ENCODE measurements at regions not wholly inside any gene's neighbourhood (a gene's known extent, or its start where the extent isn't known, plus 50 kb on each side); places are given as distances from the start of the nearest gene placed in this dataset.

DNA sequence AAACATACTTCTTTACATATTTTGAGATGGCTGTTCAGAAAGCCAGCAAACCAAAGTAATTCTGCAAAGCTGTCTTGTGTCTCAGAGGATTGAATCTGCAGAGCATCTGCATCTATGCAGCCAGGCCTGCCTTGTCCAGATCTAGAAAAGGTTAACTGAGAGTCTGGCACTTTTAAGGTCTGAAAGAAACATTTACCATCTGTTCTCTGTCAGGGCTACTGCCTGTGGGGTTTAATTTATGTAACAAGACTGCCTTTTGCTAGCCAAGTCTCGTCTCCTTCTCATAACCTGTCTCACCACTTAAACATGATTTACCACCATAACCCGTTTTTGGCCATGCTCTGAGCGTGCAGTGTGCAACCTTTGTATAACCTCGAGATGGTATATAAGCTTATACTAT, 194.2 kb downstream of the SYT10 start:
- Histone ChIP-seq H4K20me1 (ENCODE audit: insufficient read depth, low read length) (no peaks in the 10 kb centered on the region), H3K4me3 (ENCODE audit: low read depth, low read length, poor library complexity, severe bottlenecking) (no peak overlapping the region), H3K4me1 (ENCODE audit: insufficient read depth, low read length, poor library complexity, severe bottlenecking) (no peaks in the 10 kb centered on the region), H3K27ac (ENCODE audit: low read depth, low read length, poor library complexity, severe bottlenecking) (no peak overlapping the region), H3K79me2 (ENCODE audit: insufficient read depth, low read depth, low read length) (no peaks in the 10 kb centered on the region), H3K9me2 (ENCODE audit: insufficient read depth, low read length) (no peaks in the 10 kb centered on the region), H2AFZ (ENCODE audit: low read length) (no peak overlapping the region), H3K4me2 (ENCODE audit: low read length) (no peak overlapping the region), H3K9me3 (ENCODE audit: low read length) (no peaks in the 10 kb centered on the region), H3K36me3 (ENCODE audit: insufficient read depth, low read length) (no peaks in the 10 kb centered on the region)
- no TSS peak for BruUV-seq (replicated peaks)
- TF ChIP-seq, protein P1, sequence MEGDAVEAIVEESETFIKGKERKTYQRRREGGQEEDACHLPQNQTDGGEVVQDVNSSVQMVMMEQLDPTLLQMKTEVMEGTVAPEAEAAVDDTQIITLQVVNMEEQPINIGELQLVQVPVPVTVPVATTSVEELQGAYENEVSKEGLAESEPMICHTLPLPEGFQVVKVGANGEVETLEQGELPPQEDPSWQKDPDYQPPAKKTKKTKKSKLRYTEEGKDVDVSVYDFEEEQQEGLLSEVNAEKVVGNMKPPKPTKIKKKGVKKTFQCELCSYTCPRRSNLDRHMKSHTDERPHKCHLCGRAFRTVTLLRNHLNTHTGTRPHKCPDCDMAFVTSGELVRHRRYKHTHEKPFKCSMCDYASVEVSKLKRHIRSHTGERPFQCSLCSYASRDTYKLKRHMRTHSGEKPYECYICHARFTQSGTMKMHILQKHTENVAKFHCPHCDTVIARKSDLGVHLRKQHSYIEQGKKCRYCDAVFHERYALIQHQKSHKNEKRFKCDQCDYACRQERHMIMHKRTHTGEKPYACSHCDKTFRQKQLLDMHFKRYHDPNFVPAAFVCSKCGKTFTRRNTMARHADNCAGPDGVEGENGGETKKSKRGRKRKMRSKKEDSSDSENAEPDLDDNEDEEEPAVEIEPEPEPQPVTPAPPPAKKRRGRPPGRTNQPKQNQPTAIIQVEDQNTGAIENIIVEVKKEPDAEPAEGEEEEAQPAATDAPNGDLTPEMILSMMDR (conservative IDR thresholded peaks at IDR 0.05; ENCODE audit: low read length) = no peak
- no peak for TF ChIP-seq EZH2phosphoT487 (IDR thresholded peaks at IDR 0.05; ENCODE audit: borderline replicate concordance, low read depth, low read length)
- no peak for DNase-seq (ENCODE audit: low spot score)
- intact Hi-C loops (cut with micrococcal nuclease; ENCODE audit: unreplicated experiment) = no loop called here
- ChIA-PET POLR2A (no interaction called here), CTCF (ENCODE audit: unreplicated experiment) (no interaction called here)

DNA sequence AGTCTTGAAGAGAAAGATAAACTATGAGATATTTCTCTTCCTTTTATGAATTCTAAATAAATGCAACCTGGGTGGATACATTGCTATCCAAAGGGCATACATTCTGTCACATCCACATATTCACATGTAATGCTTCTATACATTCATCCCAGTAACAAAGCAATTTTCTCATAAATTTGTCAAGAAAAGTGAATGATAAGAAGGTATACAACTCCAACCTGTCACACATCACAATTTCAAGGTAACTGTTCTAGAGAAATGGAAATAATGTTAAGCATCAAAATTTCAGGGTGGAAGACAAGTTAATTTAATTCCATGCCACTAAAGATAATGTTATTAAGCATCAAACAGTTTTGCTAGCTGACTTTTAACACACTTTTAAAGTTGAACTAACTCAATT, 212.9 kb downstream of the SYT10 start:
- intact Hi-C loops (cut with micrococcal nuclease; ENCODE audit: unreplicated experiment) = no loop called here
- Histone ChIP-seq H3K9me3 (ENCODE audit: low read length) (no peaks in the 10 kb centered on the region), H3K4me1 (ENCODE audit: insufficient read depth, low read length, poor library complexity, severe bottlenecking) (no peaks in the 10 kb centered on the region), H3K79me2 (ENCODE audit: insufficient read depth, low read depth, low read length) (no peaks in the 10 kb centered on the region), H4K20me1 (ENCODE audit: insufficient read depth, low read length) (no peaks in the 10 kb centered on the region), H2AFZ (ENCODE audit: low read length) (no peak overlapping the region), H3K4me2 (ENCODE audit: low read length) (no peak overlapping the region), H3K36me3 (ENCODE audit: insufficient read depth, low read length) (no peaks in the 10 kb centered on the region), H3K9me2 (ENCODE audit: insufficient read depth, low read length) (no peaks in the 10 kb centered on the region), H3K27ac (ENCODE audit: low read depth, low read length, poor library complexity, severe bottlenecking) (no peak overlapping the region), H3K4me3 (ENCODE audit: low read depth, low read length, poor library complexity, severe bottlenecking) (no peak overlapping the region)
- POLR2A ChIA-PET = no interaction called here
- no peak for DNase-seq (ENCODE audit: low spot score)
- no peak for TF ChIP-seq EZH2phosphoT487 (IDR thresholded peaks at IDR 0.05; ENCODE audit: borderline replicate concordance, low read depth, low read length)
- TF ChIP-seq, protein P1 (conservative IDR thresholded peaks at IDR 0.05; ENCODE audit: low read length) = no peak
- BruUV-seq (replicated peaks) = no TSS peak
- CTCF ChIA-PET (ENCODE audit: unreplicated experiment) = no interaction called here

DNA sequence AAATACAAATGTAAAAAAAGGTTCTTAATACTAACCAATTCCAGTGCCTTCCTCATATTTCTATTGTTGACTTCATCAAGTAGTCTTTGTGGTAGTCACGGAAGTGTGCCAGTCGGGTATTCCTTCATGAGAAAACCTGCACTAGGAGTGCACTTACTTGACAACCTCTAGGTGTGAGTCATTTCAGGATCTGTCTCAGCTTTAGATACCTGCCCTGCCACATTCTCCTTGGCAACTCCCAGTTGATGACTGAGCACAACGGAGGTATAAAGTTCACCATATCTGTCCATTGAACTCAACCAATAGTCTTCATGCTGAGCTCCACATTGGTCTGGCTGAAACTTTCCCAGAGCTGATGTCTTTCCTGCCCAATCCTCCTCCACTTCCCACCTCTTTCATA, 215.7 kb downstream of the SYT10 start:
- TF ChIP-seq, protein P1 (conservative IDR thresholded peaks at IDR 0.05; ENCODE audit: low read length) = no peak
- no peak for TF ChIP-seq EZH2phosphoT487 (IDR thresholded peaks at IDR 0.05; ENCODE audit: borderline replicate concordance, low read depth, low read length)
- CTCF ChIA-PET (ENCODE audit: unreplicated experiment) = no interaction called here
- Histone ChIP-seq H4K20me1 (ENCODE audit: insufficient read depth, low read length) (no peaks in the 10 kb centered on the region), H3K9me3 (ENCODE audit: low read length) (no peaks in the 10 kb centered on the region), H2AFZ (ENCODE audit: low read length) (no peak overlapping the region), H3K4me2 (ENCODE audit: low read length) (no peak overlapping the region), H3K4me3 (ENCODE audit: low read depth, low read length, poor library complexity, severe bottlenecking) (no peak overlapping the region), H3K4me1 (ENCODE audit: insufficient read depth, low read length, poor library complexity, severe bottlenecking) (no peaks in the 10 kb centered on the region), H3K36me3 (ENCODE audit: insufficient read depth, low read length) (no peaks in the 10 kb centered on the region), H3K9me2 (ENCODE audit: insufficient read depth, low read length) (no peaks in the 10 kb centered on the region), H3K79me2 (ENCODE audit: insufficient read depth, low read depth, low read length) (no peaks in the 10 kb centered on the region), H3K27ac (ENCODE audit: low read depth, low read length, poor library complexity, severe bottlenecking) (no peak overlapping the region)
- no TSS peak for BruUV-seq (replicated peaks)
- POLR2A ChIA-PET = no interaction called here
- no peak for DNase-seq (ENCODE audit: low spot score)
- intact Hi-C loops (cut with micrococcal nuclease; ENCODE audit: unreplicated experiment) = no loop called here
